HEK293T (cell line): ENCODE measurements at regions not wholly inside any gene's neighbourhood (a gene's known extent, or its start where the extent isn't known, plus 50 kb on each side); places are given as distances from the start of the nearest gene placed in this dataset.

Experiments used
- CTCF ChIA-PET: fragments of 350-600 bp; formaldehyde crosslinking; extraction: SDS; loops from one replicate; lab custom pipeline; 2021; ENCODE audit warnings: antibody characterized with exemption, inconsistent platforms; lab: Yijun Ruan, JAX
- POLR2A ChIA-PET: fragments of 350-600 bp; formaldehyde crosslinking; extraction: SDS; loops from one replicate; lab custom pipeline; 2020; ENCODE audit warnings: antibody characterized with exemption, inconsistent platforms; lab: Yijun Ruan, JAX
- DNase-seq: peaks from one replicate; pipeline ENCODE4 v3.0.0; 2012; ENCODE audit warnings: mixed read lengths; ENCODE audit errors: extremely low spot score
- ARNT ChIP-seq: fragments of 450-650 bp; IDR thresholded peaks from 2 replicates; pipeline ENCODE4 v1.6.1; 2017; ENCODE audit warnings: mild to moderate bottlenecking
- BHLHE40 ChIP-seq: fragments of 450-650 bp; IDR thresholded peaks from 2 replicates; pipeline ENCODE4 v1.6.1; 2016; ENCODE audit warnings: mild to moderate bottlenecking, moderate library complexity, borderline replicate concordance
- CTBP1 ChIP-seq: fragments of 450-650 bp; IDR thresholded peaks from 2 replicates; pipeline ENCODE4 v1.6.1; 2016; ENCODE audit warnings: borderline replicate concordance
- ELF4 ChIP-seq: fragments of 450-650 bp; IDR thresholded peaks from 2 replicates; pipeline ENCODE4 v1.6.1; 2017; ENCODE audit warnings: antibody characterized with exemption
- FOXA1 ChIP-seq: fragments of 450-650 bp; IDR thresholded peaks from 2 replicates; pipeline ENCODE4 v1.6.1; 2016; ENCODE audit warnings: mild to moderate bottlenecking
- FOXK2 ChIP-seq: fragments of 450-650 bp; IDR thresholded peaks from 2 replicates; pipeline ENCODE4 v1.6.1; 2016; ENCODE audit warnings: mild to moderate bottlenecking
- FOXM1 ChIP-seq: fragments of 450-650 bp; IDR thresholded peaks from 2 replicates; pipeline ENCODE4 v1.6.1; 2017; ENCODE audit warnings: mild to moderate bottlenecking, borderline replicate concordance
- HDGF ChIP-seq: fragments of 450-650 bp; IDR thresholded peaks from 2 replicates; pipeline ENCODE4 v1.6.1; 2017; ENCODE audit warnings: antibody characterized with exemption, borderline replicate concordance
- L3MBTL2 ChIP-seq: fragments of 450-650 bp; conservative IDR thresholded peaks from 2 replicates; pipeline ENCODE4 v1.6.1; 2016; ENCODE audit warnings: mild to moderate bottlenecking
- LEF1 ChIP-seq: fragments of 450-650 bp; IDR thresholded peaks from 2 replicates; pipeline ENCODE4 v1.6.1; 2017; ENCODE audit warnings: mild to moderate bottlenecking, borderline replicate concordance
- NFRKB ChIP-seq: fragments of 450-650 bp; IDR thresholded peaks from 2 replicates; pipeline ENCODE4 v1.6.1; 2016; ENCODE audit warnings: mild to moderate bottlenecking, moderate library complexity
- PKNOX1 ChIP-seq: fragments of 450-650 bp; IDR thresholded peaks from 2 replicates; pipeline ENCODE4 v1.6.1; 2016
- SP1 ChIP-seq: fragments of 450-650 bp; IDR thresholded peaks from 2 replicates; pipeline ENCODE4 v1.6.1; 2017
- SUZ12 ChIP-seq: fragments of 450-650 bp; IDR thresholded peaks from 2 replicates; pipeline ENCODE4 v1.6.1; 2016; ENCODE audit warnings: mild to moderate bottlenecking
- TARDBP ChIP-seq: fragments of 450-650 bp; IDR thresholded peaks from 2 replicates; pipeline ENCODE4 v1.6.1; 2016
- ZNF384 ChIP-seq: fragments of 450-650 bp; IDR thresholded peaks from 2 replicates; pipeline ENCODE4 v1.6.1; 2016

GRCh38 chr12:58211211-58211610 is 269.8 kb downstream of the ATP23 start:
- no peak for DNase-seq
- TF ChIP-seq PKNOX1 (no peak), SP1 (no peak), CTBP1 (no peak), HDGF (no peak), ZNF384 (no peak), ELF4 (no peak), LEF1 (no peak)
- POLR2A ChIA-PET: no interaction called here
- CTCF ChIA-PET: no interaction called here

- POLR2A ChIA-PET: no interaction called here
- no peak for TF ChIP-seq ZNF384
- no peak for TF ChIP-seq ELF4
- TF ChIP-seq BHLHE40: no peak
- TF ChIP-seq SUZ12: no peak
- TF ChIP-seq FOXK2: no peak
- no peak for TF ChIP-seq NFRKB
- no peak for TF ChIP-seq PKNOX1
- TF ChIP-seq HDGF: no peak
- no peak for DNase-seq
- CTCF ChIA-PET: no interaction called here
These were observed 275.8 kb downstream of the ATP23 start for GRCh38 chr12:58217130-58217529.

- no peak for DNase-seq
- TF ChIP-seq SP1 (no peak), HDGF (no peak), TARDBP (no peak), FOXA1 (no peak), L3MBTL2 (no peak), CTBP1 (no peak), FOXM1 (no peak), NFRKB (no peak), SUZ12 (no peak), BHLHE40 (no peak)
- ChIA-PET CTCF (no interaction called here), POLR2A (no interaction called here)
These were observed 283.3 kb downstream of the ATP23 start for GRCh38 chr12:58224536-58225105.

DNA sequence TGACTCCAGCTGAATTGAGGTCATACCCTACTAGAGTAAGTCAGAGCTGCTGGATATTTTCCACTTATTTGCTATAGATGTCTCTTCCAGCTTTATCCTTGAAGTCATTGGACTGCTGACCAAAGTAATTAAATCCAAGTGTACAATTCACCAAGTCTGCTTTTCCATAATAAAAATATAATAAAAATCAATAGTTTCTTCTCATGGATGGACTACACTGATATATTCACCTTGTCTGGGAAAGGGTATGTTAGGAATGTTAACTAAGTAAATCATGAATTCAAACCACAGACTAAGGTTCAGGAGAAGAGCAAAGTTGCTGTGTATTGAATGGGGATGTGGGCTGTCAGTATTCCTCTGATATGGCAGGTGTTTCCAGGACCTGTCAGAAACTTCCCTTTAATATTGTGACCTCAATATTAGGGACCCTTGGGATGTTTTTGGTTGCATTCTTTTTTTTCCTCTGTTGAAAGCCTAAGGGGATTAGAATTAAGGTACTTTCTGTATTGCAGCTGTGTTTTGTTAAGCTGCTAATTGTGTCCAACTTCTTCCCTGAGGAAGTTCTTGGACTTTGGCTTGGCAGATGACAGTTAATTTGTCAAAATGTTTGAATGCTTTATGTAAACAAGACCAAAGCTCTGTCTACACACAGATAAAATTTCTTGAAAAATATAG is 284.0 kb downstream of the ATP23 start:
- no peak for TF ChIP-seq FOXK2
- TF ChIP-seq PKNOX1: no peak
- no peak for TF ChIP-seq NFRKB
- TF ChIP-seq ARNT: no peak
- no peak for TF ChIP-seq FOXA1
- TF ChIP-seq HDGF: no peak
- no peak for TF ChIP-seq BHLHE40
- no peak for TF ChIP-seq LEF1
- no peak for TF ChIP-seq FOXM1
- TF ChIP-seq SUZ12: no peak
- no peak for TF ChIP-seq L3MBTL2
- ChIA-PET CTCF (no interaction called here), POLR2A (no interaction called here)
- no peak for DNase-seq

GRCh38 chr12:58233886-58234285 is 292.5 kb downstream of the ATP23 start:
- no peak for TF ChIP-seq HDGF
- no peak for DNase-seq
- ChIA-PET CTCF (no interaction called here), POLR2A (no interaction called here)

- TF ChIP-seq ARNT (no peak), SUZ12 (no peak), LEF1 (no peak)
- ChIA-PET POLR2A (no interaction called here), CTCF (no interaction called here)
- DNase-seq: no peak
These were observed 297.0 kb downstream of the ATP23 start for GRCh38 chr12:58238411-58238810.

DNA sequence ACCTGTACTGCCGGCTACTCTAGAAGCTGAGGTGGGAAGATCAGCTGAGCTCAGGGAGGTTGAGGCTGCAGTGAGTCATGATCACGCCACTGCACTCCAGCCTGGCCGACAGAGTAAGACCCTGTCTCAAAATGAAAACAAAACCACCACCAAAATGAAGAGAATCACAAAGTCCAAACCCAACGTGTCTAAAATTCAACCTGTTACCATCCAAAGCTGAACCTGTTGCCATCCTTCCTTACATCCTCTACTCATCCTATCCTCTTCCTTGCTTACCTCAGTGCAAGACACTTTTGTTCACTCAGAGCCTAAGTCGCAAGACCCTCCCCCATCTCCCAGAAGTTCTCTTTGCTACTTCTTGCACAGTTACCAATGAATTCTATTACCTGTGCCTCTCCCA is 299.7 kb downstream of the ATP23 start:
- CTCF ChIA-PET: no interaction called here
- DNase-seq: no peak
- no peak for TF ChIP-seq BHLHE40
- no peak for TF ChIP-seq FOXA1
- TF ChIP-seq CTBP1: no peak
- no peak for TF ChIP-seq FOXK2
- TF ChIP-seq ZNF384: no peak
- TF ChIP-seq SP1: no peak
- TF ChIP-seq SUZ12: no peak
- TF ChIP-seq TARDBP: no peak
- no peak for TF ChIP-seq ELF4
- no peak for TF ChIP-seq L3MBTL2
- no peak for TF ChIP-seq ARNT
- TF ChIP-seq NFRKB: no peak
- POLR2A ChIA-PET: no interaction called here
